Cardiac muscle cell (in vitro differentiated cells and primary cell): ENCODE measurements at regions not wholly inside any gene's neighbourhood (a gene's known extent, or its start where the extent isn't known, plus 50 kb on each side); places are given as distances from the start of the nearest gene placed in this dataset.
"Not testable (repeated sequence)": the region's sequence is repeated elsewhere in the genome, so short reads cannot be mapped to it uniquely, and the experiment has no call there.

ENCODE experiments used
- DNase-seq, 2 donors: peaks; one replicate each; pipeline versions ENCODE4 v3.0.0 to v3.0.0-alpha.2; 2010 to 2017; ENCODE audit warnings: low read depth in 1 of 2, low spot score in 1 of 2
- H3K27ac ChIP-seq: fragments of 200-600 bp; sonication (generic); 2 replicates; pipeline ENCODE4 v1.5.1; 2016
- H3K27me3 ChIP-seq: fragments of 200-600 bp; sonication (generic); 2 replicates; pipeline ENCODE4 v1.6.0; 2016; ENCODE audit warnings: control low read depth
- H3K36me3 ChIP-seq: fragments of 200-600 bp; sonication (generic); 2 replicates; pipeline ENCODE4 v1.5.1; 2016; ENCODE audit warnings: control low read depth
- H3K4me1 ChIP-seq: fragments of 200-600 bp; sonication (generic); 2 replicates; pipeline ENCODE4 v1.8.1; 2017; ENCODE audit warnings: low read depth, mild to moderate bottlenecking, mixed run types
- H3K4me3 ChIP-seq: fragments of 200-600 bp; sonication (generic); 2 replicates; pipeline ENCODE4 v1.5.1; 2016; ENCODE audit warnings: mild to moderate bottlenecking
- H3K9me3 ChIP-seq: fragments of 200-600 bp; sonication (generic); 2 replicates; pipeline ENCODE4 v1.5.1; 2017; ENCODE audit warnings: low read depth, mild to moderate bottlenecking, control low read depth
- TF ChIP-seq, protein P1 (sequence below): IDR thresholded peaks from 2 replicates; pipeline ENCODE4 v1.5.1; 2012; ENCODE audit warnings: low read depth, mild to moderate bottlenecking, low read length

DNA sequence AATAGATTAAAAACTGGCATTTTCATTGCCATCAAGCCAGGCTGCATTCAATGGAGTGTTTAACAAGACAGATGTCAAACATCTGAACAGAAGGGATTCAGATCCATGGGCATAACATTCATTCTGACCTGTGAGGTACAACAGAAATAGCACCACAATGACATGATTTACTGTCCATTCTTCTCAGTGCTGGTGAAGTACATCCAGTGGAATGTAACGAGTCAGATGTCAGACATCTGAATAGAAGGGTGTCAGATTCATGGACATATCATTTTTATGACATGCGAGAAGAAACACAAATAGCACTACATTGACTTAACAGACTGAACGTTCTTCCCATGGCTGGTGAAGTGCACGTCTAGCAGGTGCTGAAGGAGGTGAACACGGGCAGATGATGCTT lies 186.4 kb downstream of the PPP4R3C start:
- TF ChIP-seq, protein P1, sequence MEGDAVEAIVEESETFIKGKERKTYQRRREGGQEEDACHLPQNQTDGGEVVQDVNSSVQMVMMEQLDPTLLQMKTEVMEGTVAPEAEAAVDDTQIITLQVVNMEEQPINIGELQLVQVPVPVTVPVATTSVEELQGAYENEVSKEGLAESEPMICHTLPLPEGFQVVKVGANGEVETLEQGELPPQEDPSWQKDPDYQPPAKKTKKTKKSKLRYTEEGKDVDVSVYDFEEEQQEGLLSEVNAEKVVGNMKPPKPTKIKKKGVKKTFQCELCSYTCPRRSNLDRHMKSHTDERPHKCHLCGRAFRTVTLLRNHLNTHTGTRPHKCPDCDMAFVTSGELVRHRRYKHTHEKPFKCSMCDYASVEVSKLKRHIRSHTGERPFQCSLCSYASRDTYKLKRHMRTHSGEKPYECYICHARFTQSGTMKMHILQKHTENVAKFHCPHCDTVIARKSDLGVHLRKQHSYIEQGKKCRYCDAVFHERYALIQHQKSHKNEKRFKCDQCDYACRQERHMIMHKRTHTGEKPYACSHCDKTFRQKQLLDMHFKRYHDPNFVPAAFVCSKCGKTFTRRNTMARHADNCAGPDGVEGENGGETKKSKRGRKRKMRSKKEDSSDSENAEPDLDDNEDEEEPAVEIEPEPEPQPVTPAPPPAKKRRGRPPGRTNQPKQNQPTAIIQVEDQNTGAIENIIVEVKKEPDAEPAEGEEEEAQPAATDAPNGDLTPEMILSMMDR, result no peak
- Histone ChIP-seq H3K36me3 (no peaks in the 10 kb centered on the region), H3K4me3 (no peak overlapping the region), H3K27ac (no peak overlapping the region), H3K4me1 (no peaks in the 10 kb centered on the region), H3K9me3 (no peaks in the 10 kb centered on the region), H3K27me3 (no peaks in the 10 kb centered on the region)
- no peak for DNase-seq

DNA sequence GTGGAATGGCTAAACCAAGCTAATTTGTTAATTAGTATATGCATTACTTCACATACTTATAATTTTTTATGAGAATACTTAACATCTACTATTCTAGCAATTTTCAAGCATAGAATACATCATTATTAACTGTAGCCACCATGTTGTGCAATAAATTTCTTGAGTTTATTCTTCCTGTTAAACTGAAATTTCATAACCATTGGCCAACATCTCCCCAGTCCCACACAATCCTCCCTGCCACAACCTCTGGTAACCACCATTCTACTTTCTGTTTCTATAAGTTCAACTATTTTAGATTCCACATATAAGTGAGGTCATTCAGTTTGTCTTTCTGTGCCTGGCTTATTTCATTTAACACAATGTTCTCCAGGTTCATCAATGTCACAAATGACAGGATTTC lies 208.5 kb downstream of the PPP4R3C start:
- H3K27me3 ChIP-seq, result no peaks in the 10 kb centered on the region
- H3K9me3 ChIP-seq, result no peaks in the 10 kb centered on the region
- H3K36me3 ChIP-seq, result no peaks in the 10 kb centered on the region
- DNase-seq, result no peak
- TF ChIP-seq, protein P1, result no peak
- no peak overlapping the region for H3K4me3 ChIP-seq
- H3K27ac ChIP-seq, result no peak overlapping the region
- no peaks in the 10 kb centered on the region for H3K4me1 ChIP-seq

DNA sequence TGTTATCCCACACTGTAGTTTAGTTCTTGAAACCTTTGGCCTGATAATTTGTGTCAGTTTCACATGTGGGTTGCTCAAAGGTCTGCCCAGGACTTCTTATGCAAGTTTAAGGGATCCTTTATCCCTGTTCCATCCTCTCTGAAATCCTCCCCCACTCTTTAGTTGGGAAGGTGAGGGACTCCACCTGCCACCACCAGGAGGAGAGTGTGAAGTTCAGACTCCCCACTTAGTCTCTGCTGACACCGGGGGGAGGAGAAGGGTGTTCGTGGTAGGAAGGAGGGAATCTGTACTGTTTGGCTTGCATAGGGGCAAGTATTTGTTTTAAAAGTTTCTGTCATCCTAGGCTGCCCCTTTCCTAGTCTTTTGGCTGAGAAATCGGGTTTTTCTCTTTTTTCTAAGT lies 211.8 kb downstream of the PPP4R3C start:
- no peak for DNase-seq
- Histone ChIP-seq H3K36me3 (no peaks in the 10 kb centered on the region), H3K4me3 (no peak overlapping the region), H3K27me3 (no peaks in the 10 kb centered on the region), H3K27ac (no peak overlapping the region), H3K4me1 (no peaks in the 10 kb centered on the region), H3K9me3 (no peaks in the 10 kb centered on the region)
- TF ChIP-seq, protein P1, result no peak

DNA sequence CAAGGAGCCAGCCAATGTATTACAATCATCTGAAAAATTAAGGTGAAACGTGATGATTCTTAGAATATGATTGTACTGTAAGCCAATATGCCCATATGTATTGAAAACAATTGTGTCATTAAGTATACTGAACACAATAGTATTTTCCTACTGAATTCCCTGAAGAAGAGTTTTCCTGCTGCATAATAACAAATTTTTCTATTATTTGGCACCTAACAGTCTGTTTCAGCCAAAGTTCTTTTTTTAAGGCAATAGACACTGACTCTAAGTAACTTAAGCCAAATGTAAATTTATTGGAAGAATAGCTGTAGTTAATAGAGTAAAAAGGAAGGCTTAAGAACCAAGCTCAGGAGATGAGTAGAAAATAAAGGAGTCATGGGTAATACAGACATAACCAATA lies 220.6 kb downstream of the PPP4R3C start:
- H3K27me3 ChIP-seq, result no peaks in the 10 kb centered on the region
- no peak overlapping the region for H3K27ac ChIP-seq
- H3K4me1 ChIP-seq, result no peaks in the 10 kb centered on the region
- H3K9me3 ChIP-seq, result peaks cover 3% of the 10 kb centered on the region
- H3K36me3 ChIP-seq, result no peaks in the 10 kb centered on the region
- TF ChIP-seq, protein P1, result no peak
- no peak overlapping the region for H3K4me3 ChIP-seq
- DNase-seq, result no peak

DNA sequence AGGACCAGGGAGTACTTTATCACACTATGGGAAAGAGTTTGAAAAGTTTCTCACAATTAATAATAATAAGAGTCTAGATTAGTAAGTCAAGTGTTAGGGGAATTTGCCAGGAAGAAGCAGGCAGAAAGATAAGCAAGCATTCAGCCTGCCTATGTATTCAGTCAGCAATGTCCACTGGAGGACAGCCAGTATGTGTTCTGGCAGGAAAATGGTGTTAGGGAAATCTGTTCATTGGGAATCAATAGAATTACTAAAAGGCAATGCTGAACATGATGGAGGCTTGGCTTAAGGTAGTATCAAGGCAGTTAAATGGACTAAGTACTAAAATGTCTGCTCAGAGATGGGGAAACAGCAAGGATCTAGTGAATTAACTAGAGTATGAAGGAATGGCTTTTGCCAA lies 221.2 kb downstream of the PPP4R3C start:
- Histone ChIP-seq H3K4me1 (no peaks in the 10 kb centered on the region), H3K9me3 (peaks cover 3% of the 10 kb centered on the region), H3K4me3 (no peak overlapping the region), H3K36me3 (no peaks in the 10 kb centered on the region), H3K27me3 (no peaks in the 10 kb centered on the region), H3K27ac (no peak overlapping the region)
- TF ChIP-seq, protein P1, result no peak
- DNase-seq, result no peak

DNA sequence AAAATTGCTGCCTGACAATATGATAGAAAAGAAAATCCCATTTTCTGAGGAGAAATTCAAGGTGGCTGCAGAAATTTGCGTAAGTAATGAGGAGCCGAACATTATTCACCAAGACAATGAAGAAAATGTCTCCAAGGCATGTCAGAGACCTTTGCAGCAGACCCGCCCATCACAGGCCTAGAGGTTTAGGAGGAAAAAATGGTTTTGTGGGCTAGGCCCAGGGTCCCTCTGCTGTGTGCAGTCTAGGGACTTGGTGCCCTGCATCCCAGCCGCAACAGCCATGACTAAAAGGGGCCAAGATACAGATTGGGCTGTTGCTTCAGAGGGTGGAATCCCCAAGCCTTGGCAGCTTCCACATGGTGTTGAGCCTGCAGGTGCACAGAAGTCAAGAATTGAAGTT lies 223.1 kb downstream of the PPP4R3C start:
- H3K36me3 ChIP-seq, H3K4me1 ChIP-seq, H3K9me3 ChIP-seq, H3K27ac ChIP-seq, H3K4me3 ChIP-seq, DNase-seq, H3K27me3 ChIP-seq: not testable (repeated sequence)
